GM23338 (cell line): ENCODE measurements at regions not wholly inside any gene's neighbourhood (a gene's known extent, or its start where the extent isn't known, plus 50 kb on each side); places are given as distances from the start of the nearest gene placed in this dataset.

Experiments
- ATAC-seq: fragments of 200-7000 bp; cut with Tn5 transposase; 3 replicates; pipeline ENCODE4 v1.9.1; 2020
- DNase-seq: peaks from one replicate; pipeline ENCODE4 v3.0.0-alpha.2; 2015; ENCODE audit warnings: low spot score
- H2AFZ ChIP-seq: fragments of 200-600 bp; sonication (generic); 2 replicates; pipeline ENCODE4 v1.8.0; 2016; ENCODE audit warnings: antibody characterized with exemption, mild to moderate bottlenecking, moderate library complexity
- H3F3A ChIP-seq: fragments of 200-600 bp; sonication (generic); replicated peaks from 2 replicates; pipeline ENCODE4 v1.8.0; 2017; ENCODE audit warnings: antibody characterized with exemption, mixed run types, low read depth
- H3K27ac ChIP-seq: fragments of 200-600 bp; sonication (generic); 2 replicates; pipeline ENCODE4 v1.6.1; 2016; ENCODE audit warnings: low read depth
- H3K27me3 ChIP-seq: fragments of 200-600 bp; sonication (generic); 2 replicates; pipeline ENCODE4 v1.8.0; 2016; ENCODE audit warnings: mild to moderate bottlenecking, mixed run types, moderate library complexity; ENCODE audit not compliant: insufficient read depth
- H3K36me3 ChIP-seq: fragments of 200-600 bp; sonication (generic); 2 replicates; pipeline ENCODE4 v1.8.0; 2016; ENCODE audit warnings: mild to moderate bottlenecking; ENCODE audit not compliant: insufficient read depth
- H3K4me1 ChIP-seq: fragments of 200-600 bp; sonication (generic); 2 replicates; pipeline ENCODE4 v1.8.0; 2016; ENCODE audit warnings: mild to moderate bottlenecking, moderate library complexity; ENCODE audit not compliant: insufficient read depth
- H3K4me2 ChIP-seq: fragments of 200-600 bp; sonication (generic); 2 replicates; pipeline ENCODE4 v1.7.1; 2017; ENCODE audit warnings: mixed run types
- H3K4me3 ChIP-seq: fragments of 200-600 bp; sonication (generic); 2 replicates; pipeline ENCODE4 v1.6.1; 2016; ENCODE audit warnings: mixed run types
- H3K79me2 ChIP-seq: fragments of 200-600 bp; sonication (generic); replicated peaks from 2 replicates; pipeline ENCODE4 v1.8.0; 2017; ENCODE audit warnings: mild to moderate bottlenecking; ENCODE audit not compliant: insufficient read depth
- H3K9me2 ChIP-seq: fragments of 200-600 bp; sonication (generic); 2 replicates; pipeline ENCODE4 v1.8.0; 2017; ENCODE audit not compliant: insufficient read depth
- H4K20me1 ChIP-seq: fragments of 200-600 bp; sonication (generic); replicated peaks from 2 replicates; pipeline ENCODE4 v1.8.0; 2017; ENCODE audit warnings: mild to moderate bottlenecking; ENCODE audit not compliant: insufficient read depth
- H3K27ac Mint-ChIP-seq: 2 replicates; pipeline ENCODE4 v1.8.0; 2020; ENCODE audit warnings: inconsistent platforms, mild to moderate bottlenecking, moderate library complexity, mixed read lengths
- H3K27me3 Mint-ChIP-seq: 3 replicates; pipeline ENCODE4 v1.8.0; 2022; ENCODE audit warnings: low read depth, mild to moderate bottlenecking, moderate library complexity, mixed read lengths, inconsistent platforms; ENCODE audit not compliant: insufficient read depth, poor library complexity
- H3K36me3 Mint-ChIP-seq: 3 replicates; pipeline ENCODE4 v1.8.0; 2021; ENCODE audit warnings: low read depth, mild to moderate bottlenecking, inconsistent platforms, moderate library complexity, mixed read lengths
- H3K4me1 Mint-ChIP-seq: 3 replicates; pipeline ENCODE4 v1.8.0; 2020; ENCODE audit warnings: mild to moderate bottlenecking, inconsistent platforms, mixed read lengths
- H3K4me3 Mint-ChIP-seq: 3 replicates; pipeline ENCODE4 v1.8.0; 2021; ENCODE audit warnings: moderate library complexity, mild to moderate bottlenecking, inconsistent platforms, mixed read lengths
- H3K9me3 Mint-ChIP-seq: 3 replicates; pipeline ENCODE4 v1.8.0; 2020; ENCODE audit warnings: moderate library complexity, mild to moderate bottlenecking, inconsistent platforms, mixed read lengths
- CTCF ChIP-seq, 2 experiments: fragments of 200-600 bp in 1 of 2; sonication (generic) in 1 of 2; conservative IDR thresholded peaks; 2 replicates each; pipeline versions ENCODE4 v1.5.1 to v1.6.1; 2016 to 2017; ENCODE audit warnings: antibody characterized with exemption in 2 of 2, low read depth in 2 of 2, mild to moderate bottlenecking in 2 of 2, moderate library complexity in 1 of 2
- EZH2phosphoT487 ChIP-seq: fragments of 200-600 bp; sonication (generic); IDR thresholded peaks from one replicate; pipeline ENCODE4 v1.8.1; 2018; ENCODE audit warnings: antibody characterized with exemption; ENCODE audit not compliant: unreplicated experiment
- JUNB ChIP-seq: IDR thresholded peaks from one replicate; pipeline ENCODE4 v1.6.1; 2016; ENCODE audit warnings: antibody characterized with exemption; ENCODE audit not compliant: unreplicated experiment
- NANOG ChIP-seq: IDR thresholded peaks from 2 replicates; pipeline ENCODE4 v1.6.1; 2016; ENCODE audit warnings: antibody characterized with exemption, borderline replicate concordance
- STAT1 ChIP-seq: IDR thresholded peaks from one replicate; pipeline ENCODE4 v1.6.1; 2016; ENCODE audit warnings: antibody characterized with exemption; ENCODE audit not compliant: unreplicated experiment
- ZNF331 ChIP-seq: fragments of 250-450 bp; sonication (Bioruptor Pico); IDR thresholded peaks from 2 replicates; pipeline ENCODE4 v1.5.0; 2020; ENCODE audit warnings: low read depth, mild to moderate bottlenecking, moderate library complexity
- TF ChIP-seq, protein P1 (sequence below): fragments of 250-450 bp; sonication (Bioruptor Pico); IDR thresholded peaks from 2 replicates; pipeline ENCODE4 v1.5.0; 2020; ENCODE audit warnings: mild to moderate bottlenecking, moderate library complexity
- TF ChIP-seq, protein P2 (sequence below): IDR thresholded peaks from 2 replicates; pipeline ENCODE4 v1.6.1; 2016; ENCODE audit warnings: antibody characterized with exemption

- TF ChIP-seq, protein P1, sequence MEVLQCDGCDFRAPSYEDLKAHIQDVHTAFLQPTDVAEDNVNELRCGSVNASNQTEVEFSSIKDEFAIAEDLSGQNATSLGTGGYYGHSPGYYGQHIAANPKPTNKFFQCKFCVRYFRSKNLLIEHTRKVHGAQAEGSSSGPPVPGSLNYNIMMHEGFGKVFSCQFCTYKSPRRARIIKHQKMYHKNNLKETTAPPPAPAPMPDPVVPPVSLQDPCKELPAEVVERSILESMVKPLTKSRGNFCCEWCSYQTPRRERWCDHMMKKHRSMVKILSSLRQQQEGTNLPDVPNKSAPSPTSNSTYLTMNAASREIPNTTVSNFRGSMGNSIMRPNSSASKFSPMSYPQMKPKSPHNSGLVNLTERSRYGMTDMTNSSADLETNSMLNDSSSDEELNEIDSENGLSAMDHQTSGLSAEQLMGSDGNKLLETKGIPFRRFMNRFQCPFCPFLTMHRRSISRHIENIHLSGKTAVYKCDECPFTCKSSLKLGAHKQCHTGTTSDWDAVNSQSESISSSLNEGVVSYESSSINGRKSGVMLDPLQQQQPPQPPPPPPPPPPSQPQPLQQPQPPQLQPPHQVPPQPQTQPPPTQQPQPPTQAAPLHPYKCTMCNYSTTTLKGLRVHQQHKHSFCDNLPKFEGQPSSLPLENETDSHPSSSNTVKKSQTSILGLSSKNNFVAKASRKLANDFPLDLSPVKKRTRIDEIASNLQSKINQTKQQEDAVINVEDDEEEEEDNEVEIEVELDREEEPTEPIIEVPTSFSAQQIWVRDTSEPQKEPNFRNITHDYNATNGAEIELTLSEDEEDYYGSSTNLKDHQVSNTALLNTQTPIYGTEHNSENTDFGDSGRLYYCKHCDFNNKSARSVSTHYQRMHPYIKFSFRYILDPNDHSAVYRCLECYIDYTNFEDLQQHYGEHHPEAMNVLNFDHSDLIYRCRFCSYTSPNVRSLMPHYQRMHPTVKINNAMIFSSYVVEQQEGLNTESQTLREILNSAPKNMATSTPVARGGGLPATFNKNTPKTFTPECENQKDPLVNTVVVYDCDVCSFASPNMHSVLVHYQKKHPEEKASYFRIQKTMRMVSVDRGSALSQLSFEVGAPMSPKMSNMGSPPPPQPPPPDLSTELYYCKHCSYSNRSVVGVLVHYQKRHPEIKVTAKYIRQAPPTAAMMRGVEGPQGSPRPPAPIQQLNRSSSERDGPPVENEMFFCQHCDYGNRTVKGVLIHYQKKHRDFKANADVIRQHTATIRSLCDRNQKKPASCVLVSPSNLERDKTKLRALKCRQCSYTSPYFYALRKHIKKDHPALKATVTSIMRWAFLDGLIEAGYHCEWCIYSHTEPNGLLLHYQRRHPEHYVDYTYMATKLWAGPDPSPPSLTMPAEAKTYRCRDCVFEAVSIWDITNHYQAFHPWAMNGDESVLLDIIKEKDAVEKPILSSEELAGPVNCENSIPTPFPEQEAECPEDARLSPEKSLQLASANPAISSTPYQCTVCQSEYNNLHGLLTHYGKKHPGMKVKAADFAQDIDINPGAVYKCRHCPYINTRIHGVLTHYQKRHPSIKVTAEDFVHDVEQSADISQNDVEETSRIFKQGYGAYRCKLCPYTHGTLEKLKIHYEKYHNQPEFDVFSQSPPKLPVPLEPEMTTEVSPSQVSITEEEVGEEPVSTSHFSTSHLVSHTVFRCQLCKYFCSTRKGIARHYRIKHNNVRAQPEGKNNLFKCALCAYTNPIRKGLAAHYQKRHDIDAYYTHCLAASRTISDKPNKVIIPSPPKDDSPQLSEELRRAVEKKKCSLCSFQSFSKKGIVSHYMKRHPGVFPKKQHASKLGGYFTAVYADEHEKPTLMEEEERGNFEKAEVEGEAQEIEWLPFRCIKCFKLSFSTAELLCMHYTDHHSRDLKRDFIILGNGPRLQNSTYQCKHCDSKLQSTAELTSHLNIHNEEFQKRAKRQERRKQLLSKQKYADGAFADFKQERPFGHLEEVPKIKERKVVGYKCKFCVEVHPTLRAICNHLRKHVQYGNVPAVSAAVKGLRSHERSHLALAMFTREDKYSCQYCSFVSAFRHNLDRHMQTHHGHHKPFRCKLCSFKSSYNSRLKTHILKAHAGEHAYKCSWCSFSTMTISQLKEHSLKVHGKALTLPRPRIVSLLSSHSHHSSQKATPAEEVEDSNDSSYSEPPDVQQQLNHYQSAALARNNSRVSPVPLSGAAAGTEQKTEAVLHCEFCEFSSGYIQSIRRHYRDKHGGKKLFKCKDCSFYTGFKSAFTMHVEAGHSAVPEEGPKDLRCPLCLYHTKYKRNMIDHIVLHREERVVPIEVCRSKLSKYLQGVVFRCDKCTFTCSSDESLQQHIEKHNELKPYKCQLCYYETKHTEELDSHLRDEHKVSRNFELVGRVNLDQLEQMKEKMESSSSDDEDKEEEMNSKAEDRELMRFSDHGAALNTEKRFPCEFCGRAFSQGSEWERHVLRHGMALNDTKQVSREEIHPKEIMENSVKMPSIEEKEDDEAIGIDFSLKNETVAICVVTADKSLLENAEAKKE (CRISPR knock-in tag), result no peak
Observed at GRCh38 chr9:25129537-25129936, 548.7 kb downstream of the TUSC1 start (continued).

DNA sequence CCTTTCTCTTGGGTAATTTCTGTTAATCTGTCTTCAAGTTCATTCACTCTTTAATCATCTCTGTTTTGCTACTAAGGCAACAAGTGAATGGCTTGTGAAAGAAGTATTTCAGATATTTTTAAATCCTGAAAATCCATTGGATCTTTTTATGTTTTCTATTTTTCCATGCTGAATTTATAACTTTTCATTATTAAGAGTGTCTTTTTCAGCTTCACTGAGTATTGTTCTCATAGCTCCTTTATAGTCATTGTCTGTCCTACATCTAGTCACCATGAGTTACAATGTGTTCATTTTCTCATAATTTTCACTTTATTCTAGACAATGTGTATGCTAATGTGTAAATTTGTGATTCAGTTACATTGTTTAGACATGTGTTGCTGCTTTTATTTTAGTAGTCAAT lies 556.4 kb downstream of the TUSC1 start:
- Histone ChIP-seq H3K79me2 (no peaks in the 10 kb centered on the region), H2AFZ (no peak overlapping the region), H3K27me3 (no peaks in the 10 kb centered on the region), H3F3A (no peaks in the 10 kb centered on the region), H3K27ac (no peak overlapping the region), H3K4me2 (no peak overlapping the region), H3K4me3 (no peak overlapping the region), H3K4me1 (no peaks in the 10 kb centered on the region), H3K36me3 (no peaks in the 10 kb centered on the region), H3K9me2 (no peaks in the 10 kb centered on the region; the same call in 1 of the 2 replicates), H4K20me1 (no peaks in the 10 kb centered on the region)
- no peak for TF ChIP-seq JUNB
- no peak for TF ChIP-seq NANOG
- Mint-ChIP-seq H3K4me3 (no peak overlapping the region), H3K27ac (no peak overlapping the region), H3K36me3 (no peaks in the 10 kb centered on the region), H3K9me3 (peaks cover 5% of the 10 kb centered on the region; the same call in 1 of the 3 replicates), H3K4me1 (no peaks in the 10 kb centered on the region), H3K27me3 (no peaks in the 10 kb centered on the region)
- DNase-seq, result no peak
- no peak for ATAC-seq

DNA sequence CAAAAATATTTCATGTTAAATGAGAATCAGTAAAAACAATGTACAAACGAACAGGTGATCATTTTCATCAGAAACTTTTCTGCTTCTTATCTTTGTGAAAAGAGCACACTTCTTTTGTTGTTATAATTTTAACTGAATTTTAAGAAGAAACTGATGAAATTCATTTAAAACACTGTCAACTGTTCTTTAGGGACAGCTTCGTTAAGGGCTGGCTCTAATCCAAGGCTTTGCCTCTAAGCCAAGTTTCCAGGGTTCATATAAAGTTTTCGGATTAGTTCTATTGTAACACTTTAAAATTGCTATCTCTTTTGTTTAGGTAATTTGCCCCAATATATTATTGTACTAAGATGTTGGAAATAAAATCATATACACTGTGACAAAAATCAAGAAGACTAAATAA lies 559.2 kb downstream of the TUSC1 start:
- no peaks in the 10 kb centered on the region for H3F3A ChIP-seq
- H4K20me1 ChIP-seq, result no peaks in the 10 kb centered on the region
- H3K79me2 ChIP-seq, result no peaks in the 10 kb centered on the region
- no peak overlapping the region for H3K4me2 ChIP-seq
- no peak overlapping the region for H2AFZ ChIP-seq
- no peaks in the 10 kb centered on the region for H3K36me3 ChIP-seq
- no peaks in the 10 kb centered on the region for H3K9me2 ChIP-seq
- no peaks in the 10 kb centered on the region for H3K27me3 ChIP-seq
- DNase-seq (no peak), ATAC-seq (no peak)
- H3K4me1 Mint-ChIP-seq, result no peaks in the 10 kb centered on the region
- no peaks in the 10 kb centered on the region for H3K36me3 Mint-ChIP-seq
- H3K27me3 Mint-ChIP-seq, result no peaks in the 10 kb centered on the region
- H3K4me3 Mint-ChIP-seq, result no peak overlapping the region
- no peak overlapping the region for H3K27ac Mint-ChIP-seq
- H3K9me3 Mint-ChIP-seq, result 0 out of 3 replicates have a peak, but pooled peaks cover 5% of the 10 kb centered on the region
- H3K4me1 ChIP-seq, result no peaks in the 10 kb centered on the region
- no peak overlapping the region for H3K4me3 ChIP-seq
- no peak overlapping the region for H3K27ac ChIP-seq
- TF ChIP-seq STAT1, result no peak
- no peak for TF ChIP-seq CTCF (conservative IDR thresholded peaks at IDR 0.05; ENCODE audit: low read depth in 2 of 2)
- TF ChIP-seq, protein P2, sequence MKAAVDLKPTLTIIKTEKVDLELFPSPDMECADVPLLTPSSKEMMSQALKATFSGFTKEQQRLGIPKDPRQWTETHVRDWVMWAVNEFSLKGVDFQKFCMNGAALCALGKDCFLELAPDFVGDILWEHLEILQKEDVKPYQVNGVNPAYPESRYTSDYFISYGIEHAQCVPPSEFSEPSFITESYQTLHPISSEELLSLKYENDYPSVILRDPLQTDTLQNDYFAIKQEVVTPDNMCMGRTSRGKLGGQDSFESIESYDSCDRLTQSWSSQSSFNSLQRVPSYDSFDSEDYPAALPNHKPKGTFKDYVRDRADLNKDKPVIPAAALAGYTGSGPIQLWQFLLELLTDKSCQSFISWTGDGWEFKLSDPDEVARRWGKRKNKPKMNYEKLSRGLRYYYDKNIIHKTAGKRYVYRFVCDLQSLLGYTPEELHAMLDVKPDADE, result no peak
- no peak for TF ChIP-seq EZH2phosphoT487
- no peak for TF ChIP-seq NANOG
- TF ChIP-seq ZNF331 (CRISPR knock-in tag), result no peak
- no peak for TF ChIP-seq JUNB
